Panc1 (cell line): ENCODE measurements at regions not wholly inside any gene's neighbourhood (a gene's known extent, or its start where the extent isn't known, plus 50 kb on each side); places are given as distances from the start of the nearest gene placed in this dataset.

Experiments
- TCF7L2 ChIP-seq: IDR thresholded peaks from 2 replicates; pipeline ENCODE4 v1.6.1; 2011; ENCODE audit warnings: mild to moderate bottlenecking, low read depth, low read length, inconsistent platforms
- TF ChIP-seq, protein P1 (sequence below): fragments of 450-650 bp; IDR thresholded peaks from 2 replicates; pipeline ENCODE4 v1.5.1; 2017; ENCODE audit warnings: mild to moderate bottlenecking

DNA sequence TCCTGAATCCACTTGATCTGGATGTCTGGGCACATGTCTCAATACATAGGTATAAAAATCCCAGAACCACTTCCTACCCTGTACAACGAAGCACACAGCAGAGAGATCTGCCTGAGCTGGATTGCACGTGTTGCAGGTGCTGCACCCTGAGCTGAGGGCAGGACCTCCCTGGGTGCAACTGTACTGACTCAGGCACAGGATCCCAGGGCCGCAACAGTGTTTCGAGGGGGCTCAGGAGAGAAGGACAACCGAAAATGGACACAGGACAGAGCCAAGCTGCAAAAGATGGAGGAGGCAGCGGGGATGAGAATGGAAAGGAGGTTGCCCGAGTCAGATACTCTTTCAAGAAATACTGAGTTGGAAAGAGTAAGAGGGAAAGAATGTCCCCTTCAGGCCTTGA is 354.1 kb downstream of the EIPR1 start:
- TF ChIP-seq, protein P1, sequence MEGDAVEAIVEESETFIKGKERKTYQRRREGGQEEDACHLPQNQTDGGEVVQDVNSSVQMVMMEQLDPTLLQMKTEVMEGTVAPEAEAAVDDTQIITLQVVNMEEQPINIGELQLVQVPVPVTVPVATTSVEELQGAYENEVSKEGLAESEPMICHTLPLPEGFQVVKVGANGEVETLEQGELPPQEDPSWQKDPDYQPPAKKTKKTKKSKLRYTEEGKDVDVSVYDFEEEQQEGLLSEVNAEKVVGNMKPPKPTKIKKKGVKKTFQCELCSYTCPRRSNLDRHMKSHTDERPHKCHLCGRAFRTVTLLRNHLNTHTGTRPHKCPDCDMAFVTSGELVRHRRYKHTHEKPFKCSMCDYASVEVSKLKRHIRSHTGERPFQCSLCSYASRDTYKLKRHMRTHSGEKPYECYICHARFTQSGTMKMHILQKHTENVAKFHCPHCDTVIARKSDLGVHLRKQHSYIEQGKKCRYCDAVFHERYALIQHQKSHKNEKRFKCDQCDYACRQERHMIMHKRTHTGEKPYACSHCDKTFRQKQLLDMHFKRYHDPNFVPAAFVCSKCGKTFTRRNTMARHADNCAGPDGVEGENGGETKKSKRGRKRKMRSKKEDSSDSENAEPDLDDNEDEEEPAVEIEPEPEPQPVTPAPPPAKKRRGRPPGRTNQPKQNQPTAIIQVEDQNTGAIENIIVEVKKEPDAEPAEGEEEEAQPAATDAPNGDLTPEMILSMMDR: no peak
- TF ChIP-seq TCF7L2: no peak
